HCT116 (cell line): ENCODE measurements at regions not wholly inside any gene's neighbourhood (a gene's known extent, or its start where the extent isn't known, plus 50 kb on each side); places are given as distances from the start of the nearest gene placed in this dataset.

Experiments used
- ATAC-seq: fragments of 200-7000 bp; cut with Tn5 transposase; 2 replicates; pipeline ENCODE4 v1.9.1; 2020; ENCODE audit warnings: mild to moderate bottlenecking, moderate library complexity
- BruUV-seq: library from RNA; stranded (reverse); fragments of 400-500 nt; replicated peaks from 2 replicates; lab custom pipeline; 2021; lab: Mats Ljungman, UMichigan
- CTCF ChIA-PET: fragments of 300-600 bp; sonication (Branson Sonifier 250); formaldehyde crosslinking; loops from one replicate; lab custom pipeline; 2021; ENCODE audit warnings: antibody characterized with exemption; lab: Charles Lee
- POLR2A ChIA-PET: fragments of 300-600, 350-600 bp; sonication (Branson Sonifier 250); formaldehyde crosslinking; loops from one replicate; lab custom pipeline; 2021; ENCODE audit warnings: antibody characterized with exemption; lab: Charles Lee
- RAD21 ChIA-PET, 2 experiments: fragments of 300-600 bp; sonication (Branson Sonifier 250); formaldehyde crosslinking; loops; one replicate each; lab custom pipeline; 2023; ENCODE audit warnings: low total read pairs in 2 of 2; ENCODE audit not compliant: uncharacterized antibody in 2 of 2, unreplicated experiment in 2 of 2, low non-redundant PET in 1 of 2; lab: Charles Lee
- DNase-seq: peaks from one replicate; pipeline ENCODE4 v3.0.0-alpha.2; 2010; ENCODE audit warnings: low read depth, low spot score
- H2AFZ ChIP-seq: fragments of 200-600 bp; shearing (Covaris generic), sonication (generic); 2 replicates; pipeline ENCODE4 v1.6.1; 2017; ENCODE audit warnings: low read depth, mixed run types, mixed read lengths, antibody characterized with exemption, low read length; ENCODE audit not compliant: poor library complexity, severe bottlenecking
- H3K27ac ChIP-seq: 2 replicates; pipeline ENCODE4 v1.5.1; 2012; ENCODE audit warnings: low read depth, low read length
- H3K27me3 ChIP-seq: fragments of 200-600 bp; sonication (generic); 2 replicates; pipeline ENCODE4 v1.6.1; 2016; ENCODE audit warnings: mixed run types, low read length, mixed read lengths; ENCODE audit not compliant: insufficient read depth
- H3K36me3 ChIP-seq, 2 experiments: fragments of 200-500 bp in 1 of 2; fragments of 200-600 bp in 1 of 2; sonication (Bioruptor generic) in 1 of 2; sonication (generic) in 1 of 2; 2 replicates each; pipeline versions ENCODE4 v1.5.1 to v1.6.1; 2014 to 2016; ENCODE audit warnings: low read length in 2 of 2, inconsistent platforms in 1 of 2, mixed read lengths in 1 of 2, mixed run types in 1 of 2; ENCODE audit not compliant: insufficient read depth in 2 of 2, control insufficient read depth in 1 of 2
- H3K4me1 ChIP-seq, 2 experiments: fragments of 200-600 bp in 1 of 2; sonication (generic) in 1 of 2; 2 replicates each; pipeline versions ENCODE4 v1.5.1 to v1.6.1; 2012 to 2017; ENCODE audit warnings: low read length in 2 of 2, inconsistent platforms in 1 of 2, mild to moderate bottlenecking in 1 of 2, mixed read lengths in 1 of 2, mixed run types in 1 of 2, moderate library complexity in 1 of 2; ENCODE audit not compliant: insufficient read depth in 2 of 2, control insufficient read depth in 1 of 2
- H3K4me2 ChIP-seq: fragments of 200-600 bp; sonication (generic); 2 replicates; pipeline ENCODE4 v1.6.1; 2017; ENCODE audit warnings: mixed run types, low read length, mixed read lengths
- H3K4me3 ChIP-seq, 2 experiments: fragments of 200-600 bp in 1 of 2; sonication (generic) in 1 of 2; replicated peaks in 1 of 2; 2 replicates each; pipeline ENCODE4 v1.5.1; 2011 to 2016; ENCODE audit warnings: low read length in 2 of 2, control low read depth in 1 of 2, low read depth in 1 of 2, mild to moderate bottlenecking in 1 of 2, mixed read lengths in 1 of 2, mixed run types in 1 of 2
- H3K79me2 ChIP-seq: fragments of 200-600 bp; sonication (generic); 2 replicates; pipeline ENCODE4 v1.6.1; 2017; ENCODE audit warnings: mild to moderate bottlenecking, mixed run types, low read length, moderate library complexity, mixed read lengths; ENCODE audit not compliant: insufficient read depth
- H3K9ac ChIP-seq: fragments of 200-600 bp; sonication (generic); 2 replicates; pipeline ENCODE4 v1.6.1; 2016; ENCODE audit warnings: low read length, mixed read lengths
- H3K9me2 ChIP-seq: fragments of 200-600 bp; sonication (generic), shearing (Covaris generic); 2 replicates; pipeline ENCODE4 v1.6.1; 2017; ENCODE audit warnings: mixed run types, mild to moderate bottlenecking, moderate library complexity; ENCODE audit not compliant: insufficient read depth
- H3K9me3 ChIP-seq, 2 experiments: fragments of 200-500 bp in 1 of 2; fragments of 200-600 bp in 1 of 2; sonication (Bioruptor generic) in 1 of 2; sonication (generic) in 1 of 2; 2 replicates each; pipeline ENCODE4 v1.6.1; 2014 to 2017; ENCODE audit warnings: low read length in 2 of 2, mixed read lengths in 2 of 2, inconsistent platforms in 1 of 2, low read depth in 1 of 2, mild to moderate bottlenecking in 1 of 2, mixed run types in 1 of 2, moderate library complexity in 1 of 2; ENCODE audit not compliant: control insufficient read depth in 1 of 2, insufficient read depth in 1 of 2
- H4K20me1 ChIP-seq: fragments of 200-600 bp; sonication (generic), shearing (Covaris generic); 2 replicates; pipeline ENCODE4 v1.6.1; 2017; ENCODE audit warnings: mixed run types, mild to moderate bottlenecking, moderate library complexity; ENCODE audit not compliant: insufficient read depth
- EZH2 ChIP-seq: fragments of 200-600 bp; sonication (generic); IDR thresholded peaks from 2 replicates; pipeline ENCODE4 v1.6.1; 2017; ENCODE audit warnings: antibody characterized with exemption, mixed run types
- JUND ChIP-seq: IDR thresholded peaks from 2 replicates; pipeline ENCODE4 v1.6.1; 2012
- POLR2A ChIP-seq: IDR thresholded peaks from 2 replicates; pipeline ENCODE4 v1.7.0; 2011; ENCODE audit warnings: borderline replicate concordance; ENCODE audit not compliant: insufficient read depth, insufficient read length; ENCODE audit errors: extremely low read depth
- SIN3A ChIP-seq: IDR thresholded peaks from 2 replicates; pipeline ENCODE4 v1.6.1; 2012; ENCODE audit warnings: low read depth
- SRF ChIP-seq: IDR thresholded peaks from 2 replicates; pipeline ENCODE4 v1.6.1; 2012; ENCODE audit warnings: low read depth
- ZFX ChIP-seq: fragments of 450-650 bp; IDR thresholded peaks from 2 replicates; pipeline ENCODE4 v1.6.1; 2017
- intact Hi-C: fragments of 100-400 bp; cut with micrococcal nuclease; formaldehyde crosslinking; loops from 2 replicates; pipeline ENCODE4 v1.10.0; 2022
- TF ChIP-seq, protein P1 (sequence below): IDR thresholded peaks from 2 replicates; pipeline ENCODE4 v1.6.1; 2012; ENCODE audit warnings: low read depth
- TF ChIP-seq, protein P2 (sequence below), 3 experiments: fragments of 200-600 bp in 1 of 3; sonication (generic) in 1 of 3; IDR thresholded peaks in 2 of 3; conservative IDR thresholded peaks in 1 of 3; 2 replicates each; pipeline ENCODE4 v1.5.1; 2012 to 2017; ENCODE audit warnings: low read depth in 2 of 3, low read length in 2 of 3, antibody characterized with exemption in 1 of 3, borderline replicate concordance in 1 of 3, control low read depth in 1 of 3, mild to moderate bottlenecking in 1 of 3, mixed read lengths in 1 of 3, mixed run types in 1 of 3, moderate library complexity in 1 of 3; ENCODE audit not compliant: insufficient read depth in 1 of 3
- TF ChIP-seq, protein P3 (sequence below): IDR thresholded peaks from 2 replicates; pipeline ENCODE4 v1.6.1; 2011; ENCODE audit warnings: mild to moderate bottlenecking, low read length, moderate library complexity; ENCODE audit not compliant: insufficient replicate concordance; ENCODE audit errors: extremely low read depth
- TF ChIP-seq, protein P4 (sequence below): IDR thresholded peaks from 2 replicates; pipeline ENCODE4 v1.6.1; 2012

DNA sequence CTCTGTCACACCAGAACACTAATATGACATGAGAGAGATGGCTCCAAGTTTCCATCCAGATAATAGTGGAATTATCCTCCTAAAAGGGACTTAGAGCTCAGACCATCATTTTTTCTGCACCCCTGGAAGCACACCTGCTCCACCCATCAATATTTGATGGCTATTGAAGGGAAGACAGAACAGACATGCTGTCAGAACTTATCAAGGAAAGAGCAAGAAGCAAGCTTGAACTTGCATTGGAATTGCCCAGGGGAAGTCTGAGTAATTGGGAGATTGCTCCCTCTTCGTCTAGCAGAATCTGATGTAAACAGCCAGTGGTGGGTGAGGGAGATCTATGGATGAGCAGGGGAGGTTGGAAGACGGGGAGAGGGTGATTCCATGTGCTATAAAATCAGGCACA, 874.4 kb upstream of the TENM4 start:
- no peak overlapping the region for H3K27ac ChIP-seq
- RAD21 ChIA-PET, result no interaction called here
- no peaks in the 10 kb centered on the region; the same call in 1 of the 2 replicates for H4K20me1 ChIP-seq
- no peak overlapping the region for H3K4me2 ChIP-seq
- POLR2A ChIA-PET, result no interaction called here
- no peak for TF ChIP-seq SIN3A
- no peak for TF ChIP-seq JUND
- TF ChIP-seq EZH2, result no peak
- TF ChIP-seq, protein P1, sequence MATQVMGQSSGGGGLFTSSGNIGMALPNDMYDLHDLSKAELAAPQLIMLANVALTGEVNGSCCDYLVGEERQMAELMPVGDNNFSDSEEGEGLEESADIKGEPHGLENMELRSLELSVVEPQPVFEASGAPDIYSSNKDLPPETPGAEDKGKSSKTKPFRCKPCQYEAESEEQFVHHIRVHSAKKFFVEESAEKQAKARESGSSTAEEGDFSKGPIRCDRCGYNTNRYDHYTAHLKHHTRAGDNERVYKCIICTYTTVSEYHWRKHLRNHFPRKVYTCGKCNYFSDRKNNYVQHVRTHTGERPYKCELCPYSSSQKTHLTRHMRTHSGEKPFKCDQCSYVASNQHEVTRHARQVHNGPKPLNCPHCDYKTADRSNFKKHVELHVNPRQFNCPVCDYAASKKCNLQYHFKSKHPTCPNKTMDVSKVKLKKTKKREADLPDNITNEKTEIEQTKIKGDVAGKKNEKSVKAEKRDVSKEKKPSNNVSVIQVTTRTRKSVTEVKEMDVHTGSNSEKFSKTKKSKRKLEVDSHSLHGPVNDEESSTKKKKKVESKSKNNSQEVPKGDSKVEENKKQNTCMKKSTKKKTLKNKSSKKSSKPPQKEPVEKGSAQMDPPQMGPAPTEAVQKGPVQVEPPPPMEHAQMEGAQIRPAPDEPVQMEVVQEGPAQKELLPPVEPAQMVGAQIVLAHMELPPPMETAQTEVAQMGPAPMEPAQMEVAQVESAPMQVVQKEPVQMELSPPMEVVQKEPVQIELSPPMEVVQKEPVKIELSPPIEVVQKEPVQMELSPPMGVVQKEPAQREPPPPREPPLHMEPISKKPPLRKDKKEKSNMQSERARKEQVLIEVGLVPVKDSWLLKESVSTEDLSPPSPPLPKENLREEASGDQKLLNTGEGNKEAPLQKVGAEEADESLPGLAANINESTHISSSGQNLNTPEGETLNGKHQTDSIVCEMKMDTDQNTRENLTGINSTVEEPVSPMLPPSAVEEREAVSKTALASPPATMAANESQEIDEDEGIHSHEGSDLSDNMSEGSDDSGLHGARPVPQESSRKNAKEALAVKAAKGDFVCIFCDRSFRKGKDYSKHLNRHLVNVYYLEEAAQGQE, result no peak
- TF ChIP-seq, protein P2, sequence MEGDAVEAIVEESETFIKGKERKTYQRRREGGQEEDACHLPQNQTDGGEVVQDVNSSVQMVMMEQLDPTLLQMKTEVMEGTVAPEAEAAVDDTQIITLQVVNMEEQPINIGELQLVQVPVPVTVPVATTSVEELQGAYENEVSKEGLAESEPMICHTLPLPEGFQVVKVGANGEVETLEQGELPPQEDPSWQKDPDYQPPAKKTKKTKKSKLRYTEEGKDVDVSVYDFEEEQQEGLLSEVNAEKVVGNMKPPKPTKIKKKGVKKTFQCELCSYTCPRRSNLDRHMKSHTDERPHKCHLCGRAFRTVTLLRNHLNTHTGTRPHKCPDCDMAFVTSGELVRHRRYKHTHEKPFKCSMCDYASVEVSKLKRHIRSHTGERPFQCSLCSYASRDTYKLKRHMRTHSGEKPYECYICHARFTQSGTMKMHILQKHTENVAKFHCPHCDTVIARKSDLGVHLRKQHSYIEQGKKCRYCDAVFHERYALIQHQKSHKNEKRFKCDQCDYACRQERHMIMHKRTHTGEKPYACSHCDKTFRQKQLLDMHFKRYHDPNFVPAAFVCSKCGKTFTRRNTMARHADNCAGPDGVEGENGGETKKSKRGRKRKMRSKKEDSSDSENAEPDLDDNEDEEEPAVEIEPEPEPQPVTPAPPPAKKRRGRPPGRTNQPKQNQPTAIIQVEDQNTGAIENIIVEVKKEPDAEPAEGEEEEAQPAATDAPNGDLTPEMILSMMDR (IDR thresholded peaks at IDR 0.05 in 2 of 3, conservative IDR thresholded peaks at IDR 0.05 in 1 of 3; ENCODE audit: borderline replicate concordance in 1 of 3, insufficient read depth in 1 of 3, low read depth in 2 of 3, low read length in 2 of 3), result no peak
- TF ChIP-seq, protein P3, sequence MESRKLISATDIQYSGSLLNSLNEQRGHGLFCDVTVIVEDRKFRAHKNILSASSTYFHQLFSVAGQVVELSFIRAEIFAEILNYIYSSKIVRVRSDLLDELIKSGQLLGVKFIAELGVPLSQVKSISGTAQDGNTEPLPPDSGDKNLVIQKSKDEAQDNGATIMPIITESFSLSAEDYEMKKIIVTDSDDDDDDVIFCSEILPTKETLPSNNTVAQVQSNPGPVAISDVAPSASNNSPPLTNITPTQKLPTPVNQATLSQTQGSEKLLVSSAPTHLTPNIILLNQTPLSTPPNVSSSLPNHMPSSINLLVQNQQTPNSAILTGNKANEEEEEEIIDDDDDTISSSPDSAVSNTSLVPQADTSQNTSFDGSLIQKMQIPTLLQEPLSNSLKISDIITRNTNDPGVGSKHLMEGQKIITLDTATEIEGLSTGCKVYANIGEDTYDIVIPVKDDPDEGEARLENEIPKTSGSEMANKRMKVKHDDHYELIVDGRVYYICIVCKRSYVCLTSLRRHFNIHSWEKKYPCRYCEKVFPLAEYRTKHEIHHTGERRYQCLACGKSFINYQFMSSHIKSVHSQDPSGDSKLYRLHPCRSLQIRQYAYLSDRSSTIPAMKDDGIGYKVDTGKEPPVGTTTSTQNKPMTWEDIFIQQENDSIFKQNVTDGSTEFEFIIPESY, result no peak
- TF ChIP-seq, protein P4, sequence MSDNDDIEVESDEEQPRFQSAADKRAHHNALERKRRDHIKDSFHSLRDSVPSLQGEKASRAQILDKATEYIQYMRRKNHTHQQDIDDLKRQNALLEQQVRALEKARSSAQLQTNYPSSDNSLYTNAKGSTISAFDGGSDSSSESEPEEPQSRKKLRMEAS, result no peak
- TF ChIP-seq ZFX, result no peak
- no peak for TF ChIP-seq POLR2A
- no peak for TF ChIP-seq SRF
- CTCF ChIA-PET, result no interaction called here
- no peak for ATAC-seq
- no peak overlapping the region for H2AFZ ChIP-seq
- H3K27me3 ChIP-seq, result no peaks in the 10 kb centered on the region
- intact Hi-C loops, result no loop called here
- no peaks in the 10 kb centered on the region for H3K79me2 ChIP-seq
- H3K9ac ChIP-seq, result no peak overlapping the region
- no peak overlapping the region for H3K4me3 ChIP-seq
- DNase-seq, result no peak
- BruUV-seq, result no TSS peak
- no peaks in the 10 kb centered on the region for H3K36me3 ChIP-seq
- H3K9me2 ChIP-seq, result no peaks in the 10 kb centered on the region
- H3K9me3 ChIP-seq, result peaks cover 11 to 26% of the 10 kb centered on the region in 2 experiments; a peak in 2 of 4 replicates
- no peaks in the 10 kb centered on the region for H3K4me1 ChIP-seq
